PC-3 (cell line): ENCODE measurements at regions not wholly inside any gene's neighbourhood (a gene's known extent, or its start where the extent isn't known, plus 50 kb on each side); places are given as distances from the start of the nearest gene placed in this dataset.
A peak's percentile ranks its signal among the peaks of the same experiment; 100 is the strongest.

Experiments used
- ATAC-seq: fragments of 200-7000 bp; cut with Tn5 transposase; 2 replicates; pipeline ENCODE4 v1.9.1; 2020; ENCODE audit warnings: mild to moderate bottlenecking, moderate library complexity
- BruUV-seq: library from RNA; stranded (reverse); fragments of 400-500 nt; replicated peaks from 2 replicates; lab custom pipeline; 2021; lab: Mats Ljungman, UMichigan
- CTCF ChIA-PET: fragments of 300-600 bp; sonication (Branson Sonifier 250); formaldehyde crosslinking; loops from one replicate; lab custom pipeline; 2022; ENCODE audit warnings: antibody characterized with exemption; lab: Charles Lee
- POLR2A ChIA-PET: fragments of 300-600 bp; sonication (Branson Sonifier 250); formaldehyde crosslinking; loops from one replicate; lab custom pipeline; 2022; ENCODE audit warnings: antibody characterized with exemption; ENCODE audit not compliant: unreplicated experiment; lab: Charles Lee
- DNase-seq: peaks from one replicate; pipeline ENCODE4 v3.0.0-alpha.2; 2015
- H2AFZ ChIP-seq: fragments of 300-600 bp; sonication (generic); 2 replicates; pipeline ENCODE4 v1.6.0; 2016; ENCODE audit warnings: antibody characterized with exemption, low read length
- H3F3A ChIP-seq: fragments of 300-600 bp; sonication (generic); one replicate; pipeline ENCODE4 v1.6.0; 2017; ENCODE audit warnings: antibody characterized with exemption, low read length, control low read depth, mild to moderate bottlenecking; ENCODE audit not compliant: unreplicated experiment
- H3K27ac ChIP-seq: fragments of 300-600 bp; sonication (generic); 2 replicates; pipeline ENCODE4 v1.5.1; 2016; ENCODE audit warnings: mild to moderate bottlenecking, low read length
- H3K27me3 ChIP-seq: fragments of 300-600 bp; sonication (generic); 2 replicates; pipeline ENCODE4 v1.6.1; 2016; ENCODE audit warnings: low read length, mixed read lengths
- H3K36me3 ChIP-seq: fragments of 300-600 bp; sonication (generic); 2 replicates; pipeline ENCODE4 v1.6.1; 2016; ENCODE audit warnings: low read depth, mixed run types, low read length, mixed read lengths
- H3K4me1 ChIP-seq: fragments of 300-600 bp; sonication (generic); 2 replicates; pipeline ENCODE4 v1.5.1; 2016; ENCODE audit warnings: low read length; ENCODE audit not compliant: insufficient read depth
- H3K4me2 ChIP-seq: fragments of 300-600 bp; sonication (generic); 2 replicates; pipeline ENCODE4 v1.6.0; 2016; ENCODE audit warnings: low read length
- H3K4me3 ChIP-seq: fragments of 300-600 bp; sonication (generic); 2 replicates; pipeline ENCODE4 v1.5.1; 2016; ENCODE audit warnings: mild to moderate bottlenecking, low read length, mixed read lengths
- H3K79me2 ChIP-seq: fragments of 300-600 bp; sonication (generic); 2 replicates; pipeline ENCODE4 v1.6.1; 2017; ENCODE audit warnings: low read length, mixed read lengths
- H3K9ac ChIP-seq: fragments of 300-600 bp; sonication (generic); 2 replicates; pipeline ENCODE4 v1.6.0; 2016; ENCODE audit warnings: mild to moderate bottlenecking, low read length
- H3K9me2 ChIP-seq: fragments of 300-600 bp; sonication (generic); replicated peaks from 2 replicates; pipeline ENCODE4 v1.6.1; 2016; ENCODE audit warnings: mixed run types, low read length, mixed read lengths
- H3K9me3 ChIP-seq: fragments of 300-600 bp; sonication (generic); 2 replicates; pipeline ENCODE4 v1.6.1; 2016; ENCODE audit warnings: low read length, mixed read lengths
- H4K20me1 ChIP-seq: fragments of 300-600 bp; sonication (generic); 2 replicates; pipeline ENCODE4 v1.6.1; 2016; ENCODE audit warnings: low read length, mixed read lengths
- EZH2 ChIP-seq: fragments of 300-600 bp; sonication (generic); IDR thresholded peaks from one replicate; pipeline ENCODE4 v1.6.1; 2017; ENCODE audit warnings: antibody characterized with exemption, mild to moderate bottlenecking, low read length; ENCODE audit not compliant: unreplicated experiment
- EZH2phosphoT487 ChIP-seq: fragments of 300-600 bp; sonication (generic); IDR thresholded peaks from 2 replicates; pipeline ENCODE4 v1.6.1; 2018; ENCODE audit warnings: mild to moderate bottlenecking, antibody characterized with exemption, low read length, borderline replicate concordance
- intact Hi-C: fragments of 100-400 bp; cut with micrococcal nuclease; formaldehyde crosslinking; loops from 2 replicates; pipeline ENCODE4 v1.9.0; 2023
- TF ChIP-seq, protein P1 (sequence below): fragments of 300-600 bp; sonication (generic); conservative IDR thresholded peaks from 2 replicates; pipeline ENCODE4 v1.5.1; 2017; ENCODE audit warnings: antibody characterized with exemption, low read depth, mild to moderate bottlenecking, low read length

DNA sequence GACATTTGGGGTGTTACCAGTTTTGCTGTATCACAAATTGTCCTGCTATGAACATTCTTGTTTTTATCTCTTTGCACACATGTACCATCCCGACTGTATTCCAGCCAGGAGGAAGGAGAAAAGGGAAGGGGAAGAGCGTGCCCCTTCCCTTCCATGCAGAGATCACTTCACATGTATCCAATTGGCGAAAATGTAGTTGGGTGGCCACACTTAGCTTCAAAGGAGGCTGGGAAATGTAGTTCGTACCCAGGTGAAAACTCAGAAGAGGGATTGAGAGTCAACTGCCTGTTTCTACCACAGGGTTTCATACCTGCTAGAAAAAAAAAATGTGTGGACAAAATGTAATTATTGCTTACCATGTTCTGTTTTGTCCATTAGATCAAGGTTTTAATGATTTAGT lies 189.1 kb upstream of the PELI2 start:
- Histone ChIP-seq H3K27me3 (peaks cover 53% of the 10 kb centered on the region), H3K4me3 (no peak overlapping the region), H3K27ac (no peak overlapping the region), H3K4me2 (no peak overlapping the region), H3K36me3 (no peaks in the 10 kb centered on the region), H4K20me1 (no peaks in the 10 kb centered on the region), H3K9ac (no peak overlapping the region), H3F3A (no peaks in the 10 kb centered on the region), H3K79me2 (no peaks in the 10 kb centered on the region), H3K9me2 (no peaks in the 10 kb centered on the region), H3K4me1 (no peaks in the 10 kb centered on the region), H2AFZ (no peak overlapping the region), H3K9me3 (no peaks in the 10 kb centered on the region)
- ChIA-PET POLR2A (no interaction called here), CTCF (no interaction called here)
- no peak for DNase-seq
- TF ChIP-seq EZH2, result no peak
- TF ChIP-seq, protein P1, sequence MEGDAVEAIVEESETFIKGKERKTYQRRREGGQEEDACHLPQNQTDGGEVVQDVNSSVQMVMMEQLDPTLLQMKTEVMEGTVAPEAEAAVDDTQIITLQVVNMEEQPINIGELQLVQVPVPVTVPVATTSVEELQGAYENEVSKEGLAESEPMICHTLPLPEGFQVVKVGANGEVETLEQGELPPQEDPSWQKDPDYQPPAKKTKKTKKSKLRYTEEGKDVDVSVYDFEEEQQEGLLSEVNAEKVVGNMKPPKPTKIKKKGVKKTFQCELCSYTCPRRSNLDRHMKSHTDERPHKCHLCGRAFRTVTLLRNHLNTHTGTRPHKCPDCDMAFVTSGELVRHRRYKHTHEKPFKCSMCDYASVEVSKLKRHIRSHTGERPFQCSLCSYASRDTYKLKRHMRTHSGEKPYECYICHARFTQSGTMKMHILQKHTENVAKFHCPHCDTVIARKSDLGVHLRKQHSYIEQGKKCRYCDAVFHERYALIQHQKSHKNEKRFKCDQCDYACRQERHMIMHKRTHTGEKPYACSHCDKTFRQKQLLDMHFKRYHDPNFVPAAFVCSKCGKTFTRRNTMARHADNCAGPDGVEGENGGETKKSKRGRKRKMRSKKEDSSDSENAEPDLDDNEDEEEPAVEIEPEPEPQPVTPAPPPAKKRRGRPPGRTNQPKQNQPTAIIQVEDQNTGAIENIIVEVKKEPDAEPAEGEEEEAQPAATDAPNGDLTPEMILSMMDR, result no peak
- no peak for TF ChIP-seq EZH2phosphoT487
- intact Hi-C loops, result no loop called here
- ATAC-seq, result no peak
- BruUV-seq, result no TSS peak

DNA sequence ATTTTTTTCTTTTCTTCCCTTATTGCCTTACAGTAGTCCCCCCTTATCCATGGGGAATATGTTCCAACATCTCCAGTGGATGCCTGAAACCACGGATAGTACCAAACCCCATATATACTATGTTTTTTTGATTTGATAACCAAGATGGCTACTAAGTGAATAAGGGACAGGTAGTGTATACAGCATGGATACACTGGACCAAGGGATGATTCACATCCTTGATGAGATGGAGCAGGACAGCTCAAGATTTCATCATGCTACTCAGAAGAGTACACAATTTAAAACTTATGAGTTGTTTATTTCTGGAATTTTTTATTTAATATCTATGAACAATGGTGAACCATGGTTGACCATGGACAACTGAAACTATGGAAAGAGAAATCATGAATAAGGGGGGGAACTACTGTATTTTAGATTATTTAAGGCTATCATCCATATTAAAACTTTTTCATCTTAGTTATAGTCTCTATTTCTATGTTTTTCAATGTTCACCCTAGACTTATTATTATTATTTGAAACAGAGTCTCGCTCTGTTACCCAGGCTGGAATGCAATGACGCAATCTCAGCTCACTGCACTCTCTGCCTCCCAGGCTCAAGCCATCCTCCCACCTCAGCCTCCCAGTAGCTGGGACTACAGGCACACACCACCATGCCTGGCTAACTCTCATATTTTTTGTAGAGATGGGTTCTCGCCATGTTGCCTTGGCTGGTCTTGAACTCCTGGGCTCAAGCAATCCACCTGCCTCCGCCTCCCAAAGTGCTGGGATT lies 188.0 kb upstream of the PELI2 start:
- no peak for ATAC-seq
- BruUV-seq, result no TSS peak
- Histone ChIP-seq H3K9ac (no peak overlapping the region), H3K27ac (no peak overlapping the region), H3K27me3 (peaks cover 43% of the 10 kb centered on the region), H3K9me2 (no peaks in the 10 kb centered on the region), H3K4me2 (no peak overlapping the region), H4K20me1 (no peaks in the 10 kb centered on the region), H2AFZ (no peak overlapping the region), H3K79me2 (no peaks in the 10 kb centered on the region), H3K4me3 (no peak overlapping the region), H3K36me3 (no peaks in the 10 kb centered on the region), H3K4me1 (no peaks in the 10 kb centered on the region), H3F3A (no peaks in the 10 kb centered on the region), H3K9me3 (no peaks in the 10 kb centered on the region)
- ChIA-PET CTCF (no interaction called here), POLR2A (no interaction called here)
- intact Hi-C loops, result no loop called here
- peak; percentile 29 for DNase-seq
- TF ChIP-seq, protein P1, result no peak
- no peak for TF ChIP-seq EZH2phosphoT487
- TF ChIP-seq EZH2, result no peak

DNA sequence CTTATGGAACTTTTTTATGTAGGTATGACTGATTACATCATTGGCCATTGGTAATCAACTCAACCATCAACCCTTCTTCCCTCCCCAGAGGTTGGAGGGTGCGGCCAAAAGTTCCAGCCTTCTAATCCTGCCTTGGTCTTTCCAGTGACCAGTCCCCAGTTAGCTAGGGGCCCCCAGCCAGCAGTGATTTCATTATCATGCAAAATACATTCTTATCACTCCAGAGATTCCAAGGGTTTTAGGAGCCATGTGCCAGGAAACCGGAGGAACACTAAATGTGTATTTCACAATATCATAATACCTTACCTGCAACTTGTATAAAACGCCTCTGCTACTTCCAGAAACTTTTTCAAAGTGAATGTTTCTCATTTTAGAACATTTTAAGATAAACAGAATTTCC lies 181.5 kb upstream of the PELI2 start:
- TF ChIP-seq, protein P1, result no peak
- TF ChIP-seq EZH2phosphoT487 (no peak), EZH2 (no peak)
- CTCF ChIA-PET, result no interaction called here

More for the DNA sequence above, 181.5 kb upstream of the PELI2 start:
- no peaks in the 10 kb centered on the region; the same call in 1 of the 2 replicates for H3K9me2 ChIP-seq
- no peaks in the 10 kb centered on the region for H3K79me2 ChIP-seq
- no peaks in the 10 kb centered on the region for H3K36me3 ChIP-seq
- no peak overlapping the region for H3K9ac ChIP-seq
- no TSS peak for BruUV-seq
- ATAC-seq (no peak), DNase-seq (no peak)
- POLR2A ChIA-PET, result no interaction called here
- H3K4me1 ChIP-seq, result peaks cover 8% of the 10 kb centered on the region; the same call in 1 of the 2 replicates
- intact Hi-C loops, result no loop called here
- no peak overlapping the region for H3K4me3 ChIP-seq
- H3K27ac ChIP-seq, result no peak overlapping the region
- no peaks in the 10 kb centered on the region for H3K9me3 ChIP-seq
- H3K4me2 ChIP-seq, result no peak overlapping the region
- H3K27me3 ChIP-seq, result peaks cover 15% of the 10 kb centered on the region; the same call in 1 of the 2 replicates
- H2AFZ ChIP-seq, result no peak overlapping the region
- H3F3A ChIP-seq, result no peaks in the 10 kb centered on the region
- H4K20me1 ChIP-seq, result no peaks in the 10 kb centered on the region
